DND-41 (cell line): ENCODE measurements at regions not wholly inside any gene's neighbourhood (a gene's known extent, or its start where the extent isn't known, plus 50 kb on each side); places are given as distances from the start of the nearest gene placed in this dataset.

ENCODE experiments used
- ATAC-seq: fragments of 200-7000 bp; cut with Tn5 transposase; 3 replicates; pipeline ENCODE4 v1.9.1; 2021; ENCODE audit warnings: low read depth; ENCODE audit not compliant: insufficient read depth
- DNase-seq: peaks from one replicate; pipeline ENCODE4 v3.0.0-alpha.2; 2020
- H2AFZ ChIP-seq: 2 replicates; pipeline ENCODE4 v1.6.0; 2012; ENCODE audit warnings: low read depth, low read length
- H3K27ac ChIP-seq: 2 replicates; pipeline ENCODE4 v1.5.1; 2012; ENCODE audit warnings: low read length, inconsistent platforms
- H3K27me3 ChIP-seq: fragments of 200-600 bp; sonication (generic); 2 replicates; pipeline ENCODE4 v1.6.0; 2012; ENCODE audit warnings: low read length, mild to moderate bottlenecking, inconsistent platforms; ENCODE audit not compliant: insufficient read depth, poor library complexity
- H3K36me3 ChIP-seq: 2 replicates; pipeline ENCODE4 v1.5.1; 2012; ENCODE audit warnings: low read length, inconsistent platforms; ENCODE audit not compliant: insufficient read depth
- H3K4me1 ChIP-seq: 2 replicates; pipeline ENCODE4 v1.5.1; 2012; ENCODE audit warnings: mild to moderate bottlenecking, low read length; ENCODE audit not compliant: insufficient read depth
- H3K4me2 ChIP-seq: 2 replicates; pipeline ENCODE4 v1.6.0; 2012; ENCODE audit warnings: mild to moderate bottlenecking, moderate library complexity, low read length, inconsistent platforms; ENCODE audit not compliant: insufficient read depth
- H3K4me3 ChIP-seq, 2 experiments: fragments of 200-600 bp in 1 of 2; shearing (Covaris generic) in 1 of 2; 2 replicates each; pipeline ENCODE4 v1.5.1; 2012 to 2016; ENCODE audit warnings: inconsistent platforms in 2 of 2, low read length in 2 of 2, mild to moderate bottlenecking in 2 of 2, low read depth in 1 of 2, moderate library complexity in 1 of 2
- H3K79me2 ChIP-seq: 2 replicates; pipeline ENCODE4 v1.6.0; 2012; ENCODE audit warnings: low read length, inconsistent platforms; ENCODE audit not compliant: insufficient read depth
- H3K9ac ChIP-seq: 2 replicates; pipeline ENCODE4 v1.6.0; 2012; ENCODE audit warnings: low read depth, mild to moderate bottlenecking, inconsistent platforms, low read length, moderate library complexity
- H3K9me3 ChIP-seq: 2 replicates; pipeline ENCODE4 v1.5.1; 2012; ENCODE audit warnings: low read length, moderate library complexity, mild to moderate bottlenecking, inconsistent platforms; ENCODE audit not compliant: insufficient read depth, severe bottlenecking
- H4K20me1 ChIP-seq: 2 replicates; pipeline ENCODE4 v1.6.0; 2012; ENCODE audit warnings: low read length; ENCODE audit not compliant: insufficient read depth
- EZH2 ChIP-seq: IDR thresholded peaks from 3 replicates; pipeline ENCODE4 v1.6.1; 2012; ENCODE audit warnings: borderline replicate concordance, low read depth, mild to moderate bottlenecking, moderate library complexity, low read length, inconsistent platforms; ENCODE audit not compliant: severe bottlenecking
- TF ChIP-seq, protein P1 (sequence below): IDR thresholded peaks from 2 replicates; pipeline ENCODE4 v1.5.1; 2012; ENCODE audit warnings: borderline replicate concordance, low read length, moderate library complexity, mild to moderate bottlenecking; ENCODE audit not compliant: poor library complexity, severe bottlenecking; ENCODE audit errors: extremely low read depth

GRCh38 chr10:130747946-130748345, 563.6 kb downstream of the TCERG1L start:
- no peaks in the 10 kb centered on the region for H3K79me2 ChIP-seq
- no peaks in the 10 kb centered on the region for H4K20me1 ChIP-seq
- H3K4me1 ChIP-seq: no peaks in the 10 kb centered on the region
- H3K27me3 ChIP-seq: no peaks in the 10 kb centered on the region
- ATAC-seq: no peak
- no peak overlapping the region for H2AFZ ChIP-seq
- H3K27ac ChIP-seq: no peak overlapping the region
- H3K4me3 ChIP-seq: no peak overlapping the region
- H3K4me2 ChIP-seq: no peak overlapping the region
- DNase-seq: no peak
- no peaks in the 10 kb centered on the region for H3K9me3 ChIP-seq
- no peak overlapping the region for H3K9ac ChIP-seq
- no peaks in the 10 kb centered on the region for H3K36me3 ChIP-seq
- TF ChIP-seq EZH2: no peak
- TF ChIP-seq, protein P1, sequence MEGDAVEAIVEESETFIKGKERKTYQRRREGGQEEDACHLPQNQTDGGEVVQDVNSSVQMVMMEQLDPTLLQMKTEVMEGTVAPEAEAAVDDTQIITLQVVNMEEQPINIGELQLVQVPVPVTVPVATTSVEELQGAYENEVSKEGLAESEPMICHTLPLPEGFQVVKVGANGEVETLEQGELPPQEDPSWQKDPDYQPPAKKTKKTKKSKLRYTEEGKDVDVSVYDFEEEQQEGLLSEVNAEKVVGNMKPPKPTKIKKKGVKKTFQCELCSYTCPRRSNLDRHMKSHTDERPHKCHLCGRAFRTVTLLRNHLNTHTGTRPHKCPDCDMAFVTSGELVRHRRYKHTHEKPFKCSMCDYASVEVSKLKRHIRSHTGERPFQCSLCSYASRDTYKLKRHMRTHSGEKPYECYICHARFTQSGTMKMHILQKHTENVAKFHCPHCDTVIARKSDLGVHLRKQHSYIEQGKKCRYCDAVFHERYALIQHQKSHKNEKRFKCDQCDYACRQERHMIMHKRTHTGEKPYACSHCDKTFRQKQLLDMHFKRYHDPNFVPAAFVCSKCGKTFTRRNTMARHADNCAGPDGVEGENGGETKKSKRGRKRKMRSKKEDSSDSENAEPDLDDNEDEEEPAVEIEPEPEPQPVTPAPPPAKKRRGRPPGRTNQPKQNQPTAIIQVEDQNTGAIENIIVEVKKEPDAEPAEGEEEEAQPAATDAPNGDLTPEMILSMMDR: no peak

GRCh38 chr10:130748409-130749057, 563.0 kb downstream of the TCERG1L start:
- no peaks in the 10 kb centered on the region for H3K27me3 ChIP-seq
- ATAC-seq (no peak), DNase-seq (no peak)
- H4K20me1 ChIP-seq: no peaks in the 10 kb centered on the region
- H3K4me1 ChIP-seq: no peaks in the 10 kb centered on the region
- no peaks in the 10 kb centered on the region for H3K9me3 ChIP-seq
- no peak for TF ChIP-seq EZH2
- TF ChIP-seq, protein P1: no peak
- no peak overlapping the region for H3K9ac ChIP-seq
- no peak overlapping the region for H3K27ac ChIP-seq
- H3K4me2 ChIP-seq: no peak overlapping the region
- no peaks in the 10 kb centered on the region for H3K36me3 ChIP-seq
- H2AFZ ChIP-seq: no peak overlapping the region
- H3K79me2 ChIP-seq: no peaks in the 10 kb centered on the region
- H3K4me3 ChIP-seq: no peak overlapping the region

- DNase-seq (no peak), ATAC-seq (no peak)
- Histone ChIP-seq H3K9me3 (no peaks in the 10 kb centered on the region), H4K20me1 (no peaks in the 10 kb centered on the region), H3K4me3 (no peak overlapping the region), H3K27me3 (no peaks in the 10 kb centered on the region), H3K79me2 (no peaks in the 10 kb centered on the region), H3K36me3 (no peaks in the 10 kb centered on the region), H3K27ac (no peak overlapping the region), H3K9ac (no peak overlapping the region), H3K4me1 (no peaks in the 10 kb centered on the region), H3K4me2 (no peak overlapping the region), H2AFZ (no peak overlapping the region)
- TF ChIP-seq EZH2: no peak
- TF ChIP-seq, protein P1: no peak
These were observed 561.6 kb downstream of the TCERG1L start for GRCh38 chr10:130749911-130750310.
